Upper lobe of left lung (tissue), 4 donors: ENCODE measurements at regions not wholly inside any gene's neighbourhood (a gene's known extent, or its start where the extent isn't known, plus 50 kb on each side); places are given as distances from the start of the nearest gene placed in this dataset.
"Not testable (repeated sequence)": the region's sequence is repeated elsewhere in the genome, so short reads cannot be mapped to it uniquely, and the experiment has no call there.

ENCODE experiments used
- EP300 ChIP-seq, 4 donors: sonication (generic); formaldehyde crosslinking; IDR thresholded peaks; one replicate each; pipeline ENCODE4 v1.5.1; 2017; ENCODE audit warnings: antibody characterized with exemption in 4 of 4, control low read depth in 2 of 4
- POLR2A ChIP-seq, 4 donors: fragments of 450-650 bp; IDR thresholded peaks; one replicate each; pipeline ENCODE4 v1.5.1; 2016 to 2017; ENCODE audit warnings: antibody characterized with exemption in 4 of 4, mild to moderate bottlenecking in 2 of 4
- POLR2AphosphoS5 ChIP-seq, 2 donors: sonication (generic); formaldehyde crosslinking; IDR thresholded peaks; one replicate each; pipeline ENCODE4 v1.5.1; 2017; ENCODE audit warnings: antibody characterized with exemption in 2 of 2
- TF ChIP-seq, protein P1 (sequence below), 6 experiments: fragments of 450-650 bp in 4 of 6; fragments of 200-600 bp in 2 of 6; sonication (generic) in 2 of 6; IDR thresholded peaks; one replicate each; pipeline ENCODE4 v1.5.1; 2016 to 2019; ENCODE audit warnings: antibody characterized with exemption in 6 of 6

DNA sequence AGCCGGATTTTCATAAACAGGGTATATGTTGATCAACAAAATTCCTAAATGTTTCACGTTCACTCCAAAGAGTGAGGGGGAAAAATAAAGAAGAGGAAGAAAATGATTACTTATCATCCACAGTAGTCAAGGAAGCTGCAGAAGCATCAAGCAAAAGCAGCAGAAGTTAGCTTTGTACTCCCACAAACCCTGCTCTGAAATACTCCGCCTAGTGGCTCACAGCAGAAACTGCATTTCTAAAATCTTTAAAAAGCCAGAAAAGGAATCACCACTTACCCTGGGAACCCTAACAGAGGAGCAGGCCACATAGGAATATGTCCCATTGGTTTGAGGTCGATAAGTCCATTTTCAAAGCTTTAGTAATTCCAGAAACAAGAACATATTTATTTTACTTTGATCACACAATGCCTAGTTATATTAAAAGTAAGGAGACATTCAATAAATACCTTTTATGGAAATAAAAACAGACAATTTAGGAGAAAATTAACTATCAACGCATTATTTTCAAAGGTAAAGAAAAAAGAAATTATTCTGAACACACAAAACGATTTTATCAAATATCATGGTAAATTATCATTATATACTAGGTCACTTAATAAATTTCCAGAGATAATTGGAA, 2199.5 kb upstream of the DEFB115 start:
- TF ChIP-seq, protein P1, sequence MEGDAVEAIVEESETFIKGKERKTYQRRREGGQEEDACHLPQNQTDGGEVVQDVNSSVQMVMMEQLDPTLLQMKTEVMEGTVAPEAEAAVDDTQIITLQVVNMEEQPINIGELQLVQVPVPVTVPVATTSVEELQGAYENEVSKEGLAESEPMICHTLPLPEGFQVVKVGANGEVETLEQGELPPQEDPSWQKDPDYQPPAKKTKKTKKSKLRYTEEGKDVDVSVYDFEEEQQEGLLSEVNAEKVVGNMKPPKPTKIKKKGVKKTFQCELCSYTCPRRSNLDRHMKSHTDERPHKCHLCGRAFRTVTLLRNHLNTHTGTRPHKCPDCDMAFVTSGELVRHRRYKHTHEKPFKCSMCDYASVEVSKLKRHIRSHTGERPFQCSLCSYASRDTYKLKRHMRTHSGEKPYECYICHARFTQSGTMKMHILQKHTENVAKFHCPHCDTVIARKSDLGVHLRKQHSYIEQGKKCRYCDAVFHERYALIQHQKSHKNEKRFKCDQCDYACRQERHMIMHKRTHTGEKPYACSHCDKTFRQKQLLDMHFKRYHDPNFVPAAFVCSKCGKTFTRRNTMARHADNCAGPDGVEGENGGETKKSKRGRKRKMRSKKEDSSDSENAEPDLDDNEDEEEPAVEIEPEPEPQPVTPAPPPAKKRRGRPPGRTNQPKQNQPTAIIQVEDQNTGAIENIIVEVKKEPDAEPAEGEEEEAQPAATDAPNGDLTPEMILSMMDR (IDR thresholded peaks at IDR 0.05): peak in 2 of 6 experiments; percentile 6 to 15
- not testable (repeated sequence) for TF ChIP-seq POLR2A, EP300, POLR2AphosphoS5 (IDR thresholded peaks at IDR 0.05)
